ENCODE measurements at regions not wholly inside any gene's neighbourhood (a gene's known extent, or its start where the extent isn't known, plus 50 kb on each side); places are given as distances from the start of the nearest gene placed in this dataset.

GRCh38 chr2:226483745-226484619 is 315.6 kb downstream of the IRS1 start (continued):
- TF ChIP-seq, protein P1, sequence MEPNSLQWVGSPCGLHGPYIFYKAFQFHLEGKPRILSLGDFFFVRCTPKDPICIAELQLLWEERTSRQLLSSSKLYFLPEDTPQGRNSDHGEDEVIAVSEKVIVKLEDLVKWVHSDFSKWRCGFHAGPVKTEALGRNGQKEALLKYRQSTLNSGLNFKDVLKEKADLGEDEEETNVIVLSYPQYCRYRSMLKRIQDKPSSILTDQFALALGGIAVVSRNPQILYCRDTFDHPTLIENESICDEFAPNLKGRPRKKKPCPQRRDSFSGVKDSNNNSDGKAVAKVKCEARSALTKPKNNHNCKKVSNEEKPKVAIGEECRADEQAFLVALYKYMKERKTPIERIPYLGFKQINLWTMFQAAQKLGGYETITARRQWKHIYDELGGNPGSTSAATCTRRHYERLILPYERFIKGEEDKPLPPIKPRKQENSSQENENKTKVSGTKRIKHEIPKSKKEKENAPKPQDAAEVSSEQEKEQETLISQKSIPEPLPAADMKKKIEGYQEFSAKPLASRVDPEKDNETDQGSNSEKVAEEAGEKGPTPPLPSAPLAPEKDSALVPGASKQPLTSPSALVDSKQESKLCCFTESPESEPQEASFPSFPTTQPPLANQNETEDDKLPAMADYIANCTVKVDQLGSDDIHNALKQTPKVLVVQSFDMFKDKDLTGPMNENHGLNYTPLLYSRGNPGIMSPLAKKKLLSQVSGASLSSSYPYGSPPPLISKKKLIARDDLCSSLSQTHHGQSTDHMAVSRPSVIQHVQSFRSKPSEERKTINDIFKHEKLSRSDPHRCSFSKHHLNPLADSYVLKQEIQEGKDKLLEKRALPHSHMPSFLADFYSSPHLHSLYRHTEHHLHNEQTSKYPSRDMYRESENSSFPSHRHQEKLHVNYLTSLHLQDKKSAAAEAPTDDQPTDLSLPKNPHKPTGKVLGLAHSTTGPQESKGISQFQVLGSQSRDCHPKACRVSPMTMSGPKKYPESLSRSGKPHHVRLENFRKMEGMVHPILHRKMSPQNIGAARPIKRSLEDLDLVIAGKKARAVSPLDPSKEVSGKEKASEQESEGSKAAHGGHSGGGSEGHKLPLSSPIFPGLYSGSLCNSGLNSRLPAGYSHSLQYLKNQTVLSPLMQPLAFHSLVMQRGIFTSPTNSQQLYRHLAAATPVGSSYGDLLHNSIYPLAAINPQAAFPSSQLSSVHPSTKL (CRISPR knock-in tag; IDR thresholded peaks at IDR 0.05): 0 out of 2 replicates have a peak, but pooled peaks have one; percentile 28
- no peak for TF ChIP-seq ZNF460 (CRISPR knock-in tag; IDR thresholded peaks at IDR 0.05; ENCODE audit: borderline replicate concordance)

DNA sequence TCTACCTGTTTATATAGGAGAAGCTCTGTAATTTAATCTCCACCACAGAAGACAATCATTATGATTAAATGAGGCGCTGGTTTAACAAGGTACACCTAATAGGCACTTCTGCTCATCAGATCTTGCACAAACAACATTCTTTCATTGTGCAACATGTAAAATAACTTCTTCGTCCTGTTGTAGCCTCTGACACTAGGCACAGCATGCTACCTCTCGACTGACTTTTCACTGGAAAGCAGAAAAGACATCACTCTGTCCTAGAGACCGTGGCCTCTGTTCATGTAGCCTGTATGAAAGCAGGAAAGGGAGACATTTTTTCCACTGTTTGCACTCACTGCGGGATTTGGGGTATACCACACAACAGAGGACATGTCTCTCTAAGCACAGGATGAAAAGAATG is 316.5 kb downstream of the IRS1 start:
- intact Hi-C loops (cut with micrococcal nuclease; ENCODE audit: unreplicated experiment) (loop anchor here (5.0 kb wide), 1 partner anchor 74 kb away; no protein-coding TSS in a partner anchor), in situ Hi-C loops (cut with HindIII; ENCODE audit: extremely low pct_ligation_motif_present, low pct_unique_long_range_greater_than_20kb) (no loop called here)
- H2AFZ ChIP-seq (ENCODE audit: low read length): peak overlapping the region; percentile 57
- ChIA-PET POLR2A (interaction anchor here (0.7 to 1.3 kb wide), 3 partner anchors 210 to 365 kb away, joined by 3 to 4 read pairs (median 3); no protein-coding TSS in a partner anchor), CTCF (ENCODE audit: low intra/inter-chr PET ratio, low total read pairs) (no interaction called here)
- H3K36me3 ChIP-seq (replicated peaks in 1 of 2; ENCODE audit: control insufficient read depth in 1 of 2, insufficient read depth in 2 of 2, low read length in 2 of 2): no peaks in the 10 kb centered on the region
- no peaks in the 10 kb centered on the region for H3K9me3 ChIP-seq (ENCODE audit: low read length)
- H3K79me2 ChIP-seq (ENCODE audit: insufficient read depth, low read length): no peaks in the 10 kb centered on the region
- no peak overlapping the region for H3K9ac ChIP-seq (ENCODE audit: insufficient read depth, low read depth, low read length)
- ATAC-seq: no peak
- no peaks in the 10 kb centered on the region for H3K27me3 ChIP-seq (ENCODE audit: control insufficient read depth in 1 of 2, insufficient read depth in 2 of 2, low read length in 2 of 2)
- WGBS (ENCODE audit: low lambda C conversion rate): 63% methylated on average over 5 of the region's 5 CpGs
- H3K27ac ChIP-seq (ENCODE audit: extremely low read length, insufficient read depth, low read length): no peak overlapping the region
- no peak for FAIRE-seq
- no peak for DNase-seq (ENCODE audit: low spot score)
- BruUV-seq (replicated peaks): no TSS peak
- H3K4me3 ChIP-seq (replicated peaks in 1 of 3; ENCODE audit: insufficient read depth in 1 of 3, low read depth in 2 of 3, low read length in 3 of 3): no peak overlapping the region
- peak; percentile 63; the same call in 1 of the 2 replicates for TF ChIP-seq CEBPB (IDR thresholded peaks at IDR 0.05; ENCODE audit: borderline replicate concordance, low read depth, low read length)
- TF ChIP-seq, protein P2, sequence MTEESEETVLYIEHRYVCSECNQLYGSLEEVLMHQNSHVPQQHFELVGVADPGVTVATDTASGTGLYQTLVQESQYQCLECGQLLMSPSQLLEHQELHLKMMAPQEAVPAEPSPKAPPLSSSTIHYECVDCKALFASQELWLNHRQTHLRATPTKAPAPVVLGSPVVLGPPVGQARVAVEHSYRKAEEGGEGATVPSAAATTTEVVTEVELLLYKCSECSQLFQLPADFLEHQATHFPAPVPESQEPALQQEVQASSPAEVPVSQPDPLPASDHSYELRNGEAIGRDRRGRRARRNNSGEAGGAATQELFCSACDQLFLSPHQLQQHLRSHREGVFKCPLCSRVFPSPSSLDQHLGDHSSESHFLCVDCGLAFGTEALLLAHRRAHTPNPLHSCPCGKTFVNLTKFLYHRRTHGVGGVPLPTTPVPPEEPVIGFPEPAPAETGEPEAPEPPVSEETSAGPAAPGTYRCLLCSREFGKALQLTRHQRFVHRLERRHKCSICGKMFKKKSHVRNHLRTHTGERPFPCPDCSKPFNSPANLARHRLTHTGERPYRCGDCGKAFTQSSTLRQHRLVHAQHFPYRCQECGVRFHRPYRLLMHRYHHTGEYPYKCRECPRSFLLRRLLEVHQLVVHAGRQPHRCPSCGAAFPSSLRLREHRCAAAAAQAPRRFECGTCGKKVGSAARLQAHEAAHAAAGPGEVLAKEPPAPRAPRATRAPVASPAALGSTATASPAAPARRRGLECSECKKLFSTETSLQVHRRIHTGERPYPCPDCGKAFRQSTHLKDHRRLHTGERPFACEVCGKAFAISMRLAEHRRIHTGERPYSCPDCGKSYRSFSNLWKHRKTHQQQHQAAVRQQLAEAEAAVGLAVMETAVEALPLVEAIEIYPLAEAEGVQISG (CRISPR knock-in tag; IDR thresholded peaks at IDR 0.05): no peak
- TF ChIP-seq ZNF12 (CRISPR knock-in tag; IDR thresholded peaks at IDR 0.05): peak; percentile 95
- TF ChIP-seq BCL6 (CRISPR knock-in tag; IDR thresholded peaks at IDR 0.05): 0 out of 2 replicates have a peak, but pooled peaks have one; percentile 19
- no peaks in the 10 kb centered on the region for H4K20me1 ChIP-seq (ENCODE audit: insufficient read depth, low read length)
- H3K4me2 ChIP-seq (ENCODE audit: low read depth, low read length): no peak overlapping the region
- peaks cover 33% of the 10 kb centered on the region for H3K4me1 ChIP-seq (ENCODE audit: insufficient read depth, low read length)
